ENCODE measurements at regions not wholly inside any gene's neighbourhood (a gene's known extent, or its start where the extent isn't known, plus 50 kb on each side); places are given as distances from the start of the nearest gene placed in this dataset.
"Not testable (repeated sequence)": the region's sequence is repeated elsewhere in the genome, so short reads cannot be mapped to it uniquely, and the experiment has no call there.

- not testable (repeated sequence) for H3K27ac ChIP-seq (ENCODE audit: low read depth, low read length); H3K23ac ChIP-seq (ENCODE audit: low read length); H4K91ac ChIP-seq (ENCODE audit: low read depth, low read length); H3K4me3 ChIP-seq (ENCODE audit: low read depth, low read length); H3K18ac ChIP-seq (ENCODE audit: low read length); H2BK120ac ChIP-seq (ENCODE audit: insufficient read depth, low read length, poor library complexity); H3K9ac ChIP-seq (ENCODE audit: low read length); H2BK5ac ChIP-seq (ENCODE audit: low read depth, low read length, poor library complexity); H4K8ac ChIP-seq (ENCODE audit: low read depth, low read length); H3K79me2 ChIP-seq (ENCODE audit: control insufficient read depth, insufficient read depth, low read length, poor library complexity); H3K36me3 ChIP-seq (ENCODE audit: control insufficient read depth in 1 of 2, insufficient read depth in 2 of 2, low read length in 2 of 2); H2AK5ac ChIP-seq (ENCODE audit: low read length); H3K9me3 ChIP-seq (ENCODE audit: insufficient read depth, low read depth, low read length); H4K12ac ChIP-seq (ENCODE audit: low read depth, low read length); H3K27me3 ChIP-seq (ENCODE audit: insufficient read depth, low read length); H2BK12ac ChIP-seq (ENCODE audit: low read length); H3K4me2 ChIP-seq (ENCODE audit: low read length); H3K79me1 ChIP-seq (ENCODE audit: low read length); H3K4me1 ChIP-seq (ENCODE audit: control insufficient read depth in 1 of 2, insufficient read depth in 2 of 2, low read length in 2 of 2); H3K14ac ChIP-seq (ENCODE audit: low read length); H2AFZ ChIP-seq (ENCODE audit: insufficient read depth, low read length, poor library complexity); H3K4ac ChIP-seq (ENCODE audit: low read depth, low read length)
- WGBS (ENCODE audit: extremely low coverage, insufficient coverage, insufficient read length): no CpG with 5 or more reads among the region's 39 CpGs
- DNase-seq: peak in 1 of 2 donors; percentile 37
Observed at GRCh38 chr7:159335181-159335926, 190.7 kb upstream of the VIPR2 start.

DNA sequence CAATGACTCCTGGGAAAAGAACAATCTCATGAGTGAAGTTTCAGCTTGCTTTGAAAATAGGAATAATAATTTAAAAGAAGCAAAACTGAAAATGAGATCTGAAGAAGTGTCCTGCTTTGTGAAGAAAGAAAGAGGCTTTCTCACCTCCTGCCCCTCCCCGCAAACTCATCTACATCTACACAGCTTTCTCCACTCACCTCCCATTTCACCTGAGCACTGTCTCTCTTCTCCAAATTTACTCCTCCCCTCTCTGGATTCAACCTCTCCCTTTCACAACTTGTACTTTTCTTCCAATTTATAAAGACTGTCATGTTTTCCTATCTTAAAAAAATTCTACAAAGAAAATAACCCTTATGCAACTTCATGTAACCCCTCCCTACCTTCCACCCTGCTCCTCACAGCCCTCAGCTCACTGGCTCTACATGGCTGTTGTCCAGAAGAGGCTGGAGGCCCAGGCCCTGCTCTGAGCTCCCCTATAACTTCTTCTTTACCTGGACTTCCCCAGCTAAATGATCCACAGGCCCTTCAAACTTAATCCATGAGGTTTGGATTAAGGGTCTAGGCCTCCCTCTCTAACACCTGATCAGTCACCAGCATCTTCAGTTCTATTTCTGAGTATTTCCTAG, 188.3 kb upstream of the VIPR2 start:
- H3K4me3 ChIP-seq (ENCODE audit: low read depth, low read length); H3K36me3 ChIP-seq (ENCODE audit: control insufficient read depth in 1 of 2, insufficient read depth in 2 of 2, low read length in 2 of 2); H3K4me1 ChIP-seq (ENCODE audit: control insufficient read depth in 1 of 2, insufficient read depth in 2 of 2, low read length in 2 of 2); H3K9ac ChIP-seq (ENCODE audit: low read length); H3K79me2 ChIP-seq (ENCODE audit: control insufficient read depth, insufficient read depth, low read length, poor library complexity); H4K8ac ChIP-seq (ENCODE audit: low read depth, low read length); H2BK12ac ChIP-seq (ENCODE audit: low read length); H4K91ac ChIP-seq (ENCODE audit: low read depth, low read length); H3K9me3 ChIP-seq (ENCODE audit: insufficient read depth, low read depth, low read length); H3K23ac ChIP-seq (ENCODE audit: low read length); H2AK5ac ChIP-seq (ENCODE audit: low read length); DNase-seq; H3K18ac ChIP-seq (ENCODE audit: low read length); H2BK5ac ChIP-seq (ENCODE audit: low read depth, low read length, poor library complexity); H3K27me3 ChIP-seq (ENCODE audit: insufficient read depth, low read length); H3K4ac ChIP-seq (ENCODE audit: low read depth, low read length); H2BK120ac ChIP-seq (ENCODE audit: insufficient read depth, low read length, poor library complexity); H3K14ac ChIP-seq (ENCODE audit: low read length); H3K4me2 ChIP-seq (ENCODE audit: low read length); H3K79me1 ChIP-seq (ENCODE audit: low read length); H3K27ac ChIP-seq (ENCODE audit: low read depth, low read length); H2AFZ ChIP-seq (ENCODE audit: insufficient read depth, low read length, poor library complexity); H4K12ac ChIP-seq (ENCODE audit: low read depth, low read length): not testable (repeated sequence)
- WGBS (ENCODE audit: extremely low coverage, insufficient coverage, insufficient read length): no CpG with 5 or more reads among the region's 1 CpG

DNA sequence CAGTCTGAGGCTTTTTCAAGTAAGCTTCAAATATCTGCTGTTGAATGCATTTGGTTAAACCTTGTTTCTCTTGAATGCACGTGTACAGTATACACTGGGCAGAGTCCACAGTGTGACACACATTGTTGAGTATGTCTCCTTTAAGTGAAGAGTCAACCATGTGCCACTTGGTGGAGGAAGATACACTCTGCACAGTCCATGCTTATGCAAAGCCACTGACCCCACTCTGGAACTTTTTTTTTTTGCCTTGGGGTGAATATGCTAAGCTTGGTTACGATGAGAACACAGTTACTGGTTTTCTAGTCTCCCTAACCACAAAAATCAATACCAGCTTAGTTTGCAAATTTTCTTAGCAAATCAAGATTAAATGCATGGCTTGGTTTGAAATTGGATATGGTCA, 186.8 kb upstream of the VIPR2 start:
- Histone ChIP-seq H2BK5ac (ENCODE audit: low read depth, low read length, poor library complexity) (no peak overlapping the region), H3K9ac (ENCODE audit: low read length) (no peak overlapping the region), H4K12ac (ENCODE audit: low read depth, low read length) (no peak overlapping the region), H4K91ac (ENCODE audit: low read depth, low read length) (no peak overlapping the region), H3K36me3 (ENCODE audit: control insufficient read depth in 1 of 2, insufficient read depth in 2 of 2, low read length in 2 of 2) (no peaks in the 10 kb centered on the region), H3K14ac (ENCODE audit: low read length) (no peak overlapping the region), H3K4ac (ENCODE audit: low read depth, low read length) (no peak overlapping the region), H2AFZ (ENCODE audit: insufficient read depth, low read length, poor library complexity) (no peak overlapping the region), H3K79me1 (ENCODE audit: low read length) (no peaks in the 10 kb centered on the region), H3K4me3 (ENCODE audit: low read depth, low read length) (no peak overlapping the region), H3K27ac (ENCODE audit: low read depth, low read length) (no peak overlapping the region), H2BK12ac (ENCODE audit: low read length) (no peak overlapping the region), H3K4me1 (ENCODE audit: control insufficient read depth in 1 of 2, insufficient read depth in 2 of 2, low read length in 2 of 2) (no peaks in the 10 kb centered on the region), H4K8ac (ENCODE audit: low read depth, low read length) (no peak overlapping the region), H3K9me3 (ENCODE audit: insufficient read depth, low read depth, low read length) (peaks cover 8% of the 10 kb centered on the region), H3K23ac (ENCODE audit: low read length) (no peak overlapping the region), H3K27me3 (ENCODE audit: insufficient read depth, low read length) (no peaks in the 10 kb centered on the region), H3K79me2 (ENCODE audit: control insufficient read depth, insufficient read depth, low read length, poor library complexity) (no peaks in the 10 kb centered on the region), H2BK120ac (ENCODE audit: insufficient read depth, low read length, poor library complexity) (no peak overlapping the region), H2AK5ac (ENCODE audit: low read length) (no peak overlapping the region), H3K18ac (ENCODE audit: low read length) (no peak overlapping the region), H3K4me2 (ENCODE audit: low read length) (no peak overlapping the region)
- DNase-seq: no peak
- no CpG with 5 or more reads among the region's 2 CpGs for WGBS (ENCODE audit: extremely low coverage, insufficient coverage, insufficient read length)

DNA sequence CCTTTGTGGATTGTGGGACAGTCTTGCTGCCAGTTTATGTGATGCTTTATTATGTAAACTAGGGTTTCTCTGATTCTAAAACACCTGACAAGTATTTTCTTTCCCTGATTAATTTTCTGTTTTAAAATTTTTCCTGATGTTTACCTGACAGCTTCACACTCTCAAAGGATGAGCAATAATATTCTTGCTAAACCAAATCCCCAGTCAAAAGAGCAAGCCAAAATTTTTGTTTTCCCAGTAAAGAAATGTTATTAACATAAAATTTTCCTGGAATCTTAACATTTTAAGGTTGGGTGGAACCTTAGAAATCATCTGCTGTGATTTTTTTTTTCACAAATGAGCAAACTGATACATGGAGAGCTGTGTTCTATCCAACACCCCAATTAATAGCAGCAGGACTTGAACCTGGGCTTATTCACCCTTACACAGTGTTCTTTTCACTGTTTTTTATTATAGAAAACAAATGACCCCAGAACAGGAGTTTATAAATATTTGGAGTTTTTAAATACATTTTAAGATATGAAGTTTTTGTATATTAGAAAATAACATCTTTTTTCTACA, 185.2 kb upstream of the VIPR2 start:
- Histone ChIP-seq H3K23ac (ENCODE audit: low read length) (no peak overlapping the region), H4K8ac (ENCODE audit: low read depth, low read length) (no peak overlapping the region), H3K27ac (ENCODE audit: low read depth, low read length) (no peak overlapping the region), H3K4me2 (ENCODE audit: low read length) (no peak overlapping the region), H3K36me3 (ENCODE audit: control insufficient read depth in 1 of 2, insufficient read depth in 2 of 2, low read length in 2 of 2) (no peaks in the 10 kb centered on the region), H4K91ac (ENCODE audit: low read depth, low read length) (no peak overlapping the region), H2BK5ac (ENCODE audit: low read depth, low read length, poor library complexity) (no peak overlapping the region), H3K14ac (ENCODE audit: low read length) (no peak overlapping the region), H3K4me1 (ENCODE audit: control insufficient read depth in 1 of 2, insufficient read depth in 2 of 2, low read length in 2 of 2) (no peaks in the 10 kb centered on the region), H2BK12ac (ENCODE audit: low read length) (no peak overlapping the region), H3K4me3 (ENCODE audit: low read depth, low read length) (no peak overlapping the region), H3K27me3 (ENCODE audit: insufficient read depth, low read length) (no peaks in the 10 kb centered on the region), H2AK5ac (ENCODE audit: low read length) (no peak overlapping the region), H2AFZ (ENCODE audit: insufficient read depth, low read length, poor library complexity) (no peak overlapping the region), H2BK120ac (ENCODE audit: insufficient read depth, low read length, poor library complexity) (no peak overlapping the region), H3K9me3 (ENCODE audit: insufficient read depth, low read depth, low read length) (peaks cover 6% of the 10 kb centered on the region), H3K9ac (ENCODE audit: low read length) (no peak overlapping the region), H3K18ac (ENCODE audit: low read length) (no peak overlapping the region), H3K79me1 (ENCODE audit: low read length) (no peaks in the 10 kb centered on the region), H4K12ac (ENCODE audit: low read depth, low read length) (no peak overlapping the region), H3K4ac (ENCODE audit: low read depth, low read length) (no peak overlapping the region), H3K79me2 (ENCODE audit: control insufficient read depth, insufficient read depth, low read length, poor library complexity) (no peaks in the 10 kb centered on the region)
- no peak for DNase-seq
